Neural progenitor cell (in vitro differentiated cells): ENCODE measurements at regions not wholly inside any gene's neighbourhood (a gene's known extent, or its start where the extent isn't known, plus 50 kb on each side); places are given as distances from the start of the nearest gene placed in this dataset.

ENCODE experiments used
- CTCF ChIP-seq: fragments of 200-600 bp; sonication (generic); IDR thresholded peaks from 2 replicates; pipeline ENCODE4 v1.5.1; 2017; ENCODE audit warnings: antibody characterized with exemption, mild to moderate bottlenecking
- EZH2 ChIP-seq: fragments of 200-600 bp; sonication (generic); IDR thresholded peaks from 2 replicates; pipeline ENCODE4 v1.6.1; 2017; ENCODE audit warnings: antibody characterized with exemption, mild to moderate bottlenecking, moderate library complexity

- TF ChIP-seq CTCF: no peak
- TF ChIP-seq EZH2: no peak
Observed at GRCh38 chr14:106876711-106877110, 1350.3 kb downstream of the TMEM121 start.
